HG02642 (cell line): ENCODE measurements at regions not wholly inside any gene's neighbourhood (a gene's known extent, or its start where the extent isn't known, plus 50 kb on each side); places are given as distances from the start of the nearest gene placed in this dataset.
"Not testable (repeated sequence)": the region's sequence is repeated elsewhere in the genome, so short reads cannot be mapped to it uniquely, and the experiment has no call there.

Experiments
- ATAC-seq: cut with Tn5 transposase; IDR thresholded peaks from one replicate; pipeline ENCODE4 v1.9.1; 2021; ENCODE audit warnings: mild to moderate bottlenecking; ENCODE audit not compliant: unreplicated experiment, poor library complexity

- ATAC-seq: no peak
Measured at GRCh38 chr6:78199044-78199443, 546.2 kb downstream of the MEI4 start.

GRCh38 chr6:78222226-78222625 is 569.4 kb downstream of the MEI4 start:
- no peak for ATAC-seq

GRCh38 chr6:78231002-78231401 is 578.2 kb downstream of the MEI4 start:
- no peak for ATAC-seq

GRCh38 chr6:78243519-78243918 is 590.7 kb downstream of the MEI4 start:
- no peak for ATAC-seq

GRCh38 chr6:78251931-78252330 is 599.1 kb downstream of the MEI4 start:
- ATAC-seq: no peak

GRCh38 chr6:78253618-78254017 is 600.8 kb downstream of the MEI4 start:
- ATAC-seq: no peak

GRCh38 chr6:78259935-78260334 is 607.1 kb downstream of the MEI4 start:
- ATAC-seq: no peak

GRCh38 chr6:78260427-78260826 is 606.9 kb upstream of the IRAK1BP1 start:
- not testable (repeated sequence) for ATAC-seq

- no peak for ATAC-seq
Measured at GRCh38 chr6:78268591-78269452, 598.5 kb upstream of the IRAK1BP1 start.

- ATAC-seq: no peak
Measured at GRCh38 chr6:78300885-78301284, 566.5 kb upstream of the IRAK1BP1 start.

GRCh38 chr6:78302411-78302810 is 564.9 kb upstream of the IRAK1BP1 start:
- ATAC-seq: no peak

- ATAC-seq: no peak
Measured at GRCh38 chr6:78308025-78308424, 559.3 kb upstream of the IRAK1BP1 start.

- no peak for ATAC-seq
Measured at GRCh38 chr6:78322068-78322845, 545.1 kb upstream of the IRAK1BP1 start.

- ATAC-seq: no peak
Measured at GRCh38 chr6:78324213-78324612, 543.1 kb upstream of the IRAK1BP1 start.

GRCh38 chr6:78340755-78341154 is 526.6 kb upstream of the IRAK1BP1 start:
- no peak for ATAC-seq

GRCh38 chr6:78345882-78346281 is 521.5 kb upstream of the IRAK1BP1 start:
- ATAC-seq: no peak

GRCh38 chr6:78347191-78347916 is 520.0 kb upstream of the IRAK1BP1 start:
- ATAC-seq: no peak

GRCh38 chr6:78353040-78353439 is 514.3 kb upstream of the IRAK1BP1 start:
- ATAC-seq: no peak

- no peak for ATAC-seq
Measured at GRCh38 chr6:78363688-78364087, 503.7 kb upstream of the IRAK1BP1 start.

- ATAC-seq: no peak
Measured at GRCh38 chr6:78365473-78365872, 501.9 kb upstream of the IRAK1BP1 start.

GRCh38 chr6:78377056-78377455 is 490.3 kb upstream of the IRAK1BP1 start:
- no peak for ATAC-seq
